ENCODE measurements at regions not wholly inside any gene's neighbourhood (a gene's known extent, or its start where the extent isn't known, plus 50 kb on each side); places are given as distances from the start of the nearest gene placed in this dataset.

DNA sequence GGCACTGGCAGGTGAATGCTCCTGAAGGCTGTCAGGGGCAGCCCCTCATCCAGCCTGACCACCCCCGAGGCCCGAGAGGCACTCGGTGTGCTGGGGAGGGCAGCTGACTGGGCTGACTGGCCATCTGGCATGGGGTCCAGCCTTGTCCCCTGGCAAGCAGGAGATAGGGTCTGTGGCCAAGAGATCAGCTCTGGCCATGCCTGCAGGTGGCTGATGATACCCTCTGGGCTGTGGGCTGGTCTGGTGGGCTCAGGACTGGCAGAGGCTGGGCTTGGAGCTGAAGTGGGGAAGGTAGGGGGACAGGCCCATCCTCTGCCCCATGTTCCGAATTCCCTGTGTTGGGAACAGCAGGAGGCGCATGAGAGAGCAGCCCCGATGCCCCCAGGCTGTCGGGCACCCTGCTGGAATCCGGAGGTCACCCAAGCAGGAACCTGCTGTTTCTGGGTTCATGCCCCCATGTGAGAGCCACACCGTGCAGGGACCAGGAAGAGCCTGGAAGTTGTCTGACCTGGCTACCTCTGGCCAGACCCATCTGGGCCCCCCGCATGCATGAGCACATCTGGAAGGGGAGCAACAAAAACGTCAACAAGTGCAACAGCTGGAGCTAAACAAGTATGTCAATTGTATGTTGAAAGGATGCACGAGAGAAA lies 527.0 kb downstream of the TBC1D22A start:
- Histone ChIP-seq H3K27ac (ENCODE audit: low read depth) (no peak overlapping the region), H3K27me3 (ENCODE audit: insufficient read depth) (no peaks in the 10 kb centered on the region), H4K20me1 (replicated peaks; ENCODE audit: insufficient read depth) (no peaks in the 10 kb centered on the region), H2AFZ (no peak overlapping the region), H3K4me1 (ENCODE audit: insufficient read depth) (no peaks in the 10 kb centered on the region), H3K4me3 (no peak overlapping the region), H3K9me2 (ENCODE audit: insufficient read depth) (no peaks in the 10 kb centered on the region), H3K79me2 (replicated peaks; ENCODE audit: insufficient read depth) (no peaks in the 10 kb centered on the region), H3K36me3 (ENCODE audit: insufficient read depth) (no peaks in the 10 kb centered on the region), H3K4me2 (no peak overlapping the region), H3F3A (replicated peaks; ENCODE audit: low read depth) (no peaks in the 10 kb centered on the region)
- H3K27ac Mint-ChIP-seq = no peak overlapping the region
- no peak overlapping the region for H3K4me3 Mint-ChIP-seq
- H3K9me3 Mint-ChIP-seq = peaks cover 99% of the 10 kb centered on the region
- H3K27me3 Mint-ChIP-seq (ENCODE audit: insufficient read depth, low read depth, poor library complexity) = peaks cover 5% of the 10 kb centered on the region
- no peaks in the 10 kb centered on the region for H3K4me1 Mint-ChIP-seq
- H3K36me3 Mint-ChIP-seq (ENCODE audit: low read depth) = peaks cover 52% of the 10 kb centered on the region
- TF ChIP-seq POLR2AphosphoS5 (IDR thresholded peaks at IDR 0.05; ENCODE audit: low read depth) = no peak
- TF ChIP-seq, protein P1, sequence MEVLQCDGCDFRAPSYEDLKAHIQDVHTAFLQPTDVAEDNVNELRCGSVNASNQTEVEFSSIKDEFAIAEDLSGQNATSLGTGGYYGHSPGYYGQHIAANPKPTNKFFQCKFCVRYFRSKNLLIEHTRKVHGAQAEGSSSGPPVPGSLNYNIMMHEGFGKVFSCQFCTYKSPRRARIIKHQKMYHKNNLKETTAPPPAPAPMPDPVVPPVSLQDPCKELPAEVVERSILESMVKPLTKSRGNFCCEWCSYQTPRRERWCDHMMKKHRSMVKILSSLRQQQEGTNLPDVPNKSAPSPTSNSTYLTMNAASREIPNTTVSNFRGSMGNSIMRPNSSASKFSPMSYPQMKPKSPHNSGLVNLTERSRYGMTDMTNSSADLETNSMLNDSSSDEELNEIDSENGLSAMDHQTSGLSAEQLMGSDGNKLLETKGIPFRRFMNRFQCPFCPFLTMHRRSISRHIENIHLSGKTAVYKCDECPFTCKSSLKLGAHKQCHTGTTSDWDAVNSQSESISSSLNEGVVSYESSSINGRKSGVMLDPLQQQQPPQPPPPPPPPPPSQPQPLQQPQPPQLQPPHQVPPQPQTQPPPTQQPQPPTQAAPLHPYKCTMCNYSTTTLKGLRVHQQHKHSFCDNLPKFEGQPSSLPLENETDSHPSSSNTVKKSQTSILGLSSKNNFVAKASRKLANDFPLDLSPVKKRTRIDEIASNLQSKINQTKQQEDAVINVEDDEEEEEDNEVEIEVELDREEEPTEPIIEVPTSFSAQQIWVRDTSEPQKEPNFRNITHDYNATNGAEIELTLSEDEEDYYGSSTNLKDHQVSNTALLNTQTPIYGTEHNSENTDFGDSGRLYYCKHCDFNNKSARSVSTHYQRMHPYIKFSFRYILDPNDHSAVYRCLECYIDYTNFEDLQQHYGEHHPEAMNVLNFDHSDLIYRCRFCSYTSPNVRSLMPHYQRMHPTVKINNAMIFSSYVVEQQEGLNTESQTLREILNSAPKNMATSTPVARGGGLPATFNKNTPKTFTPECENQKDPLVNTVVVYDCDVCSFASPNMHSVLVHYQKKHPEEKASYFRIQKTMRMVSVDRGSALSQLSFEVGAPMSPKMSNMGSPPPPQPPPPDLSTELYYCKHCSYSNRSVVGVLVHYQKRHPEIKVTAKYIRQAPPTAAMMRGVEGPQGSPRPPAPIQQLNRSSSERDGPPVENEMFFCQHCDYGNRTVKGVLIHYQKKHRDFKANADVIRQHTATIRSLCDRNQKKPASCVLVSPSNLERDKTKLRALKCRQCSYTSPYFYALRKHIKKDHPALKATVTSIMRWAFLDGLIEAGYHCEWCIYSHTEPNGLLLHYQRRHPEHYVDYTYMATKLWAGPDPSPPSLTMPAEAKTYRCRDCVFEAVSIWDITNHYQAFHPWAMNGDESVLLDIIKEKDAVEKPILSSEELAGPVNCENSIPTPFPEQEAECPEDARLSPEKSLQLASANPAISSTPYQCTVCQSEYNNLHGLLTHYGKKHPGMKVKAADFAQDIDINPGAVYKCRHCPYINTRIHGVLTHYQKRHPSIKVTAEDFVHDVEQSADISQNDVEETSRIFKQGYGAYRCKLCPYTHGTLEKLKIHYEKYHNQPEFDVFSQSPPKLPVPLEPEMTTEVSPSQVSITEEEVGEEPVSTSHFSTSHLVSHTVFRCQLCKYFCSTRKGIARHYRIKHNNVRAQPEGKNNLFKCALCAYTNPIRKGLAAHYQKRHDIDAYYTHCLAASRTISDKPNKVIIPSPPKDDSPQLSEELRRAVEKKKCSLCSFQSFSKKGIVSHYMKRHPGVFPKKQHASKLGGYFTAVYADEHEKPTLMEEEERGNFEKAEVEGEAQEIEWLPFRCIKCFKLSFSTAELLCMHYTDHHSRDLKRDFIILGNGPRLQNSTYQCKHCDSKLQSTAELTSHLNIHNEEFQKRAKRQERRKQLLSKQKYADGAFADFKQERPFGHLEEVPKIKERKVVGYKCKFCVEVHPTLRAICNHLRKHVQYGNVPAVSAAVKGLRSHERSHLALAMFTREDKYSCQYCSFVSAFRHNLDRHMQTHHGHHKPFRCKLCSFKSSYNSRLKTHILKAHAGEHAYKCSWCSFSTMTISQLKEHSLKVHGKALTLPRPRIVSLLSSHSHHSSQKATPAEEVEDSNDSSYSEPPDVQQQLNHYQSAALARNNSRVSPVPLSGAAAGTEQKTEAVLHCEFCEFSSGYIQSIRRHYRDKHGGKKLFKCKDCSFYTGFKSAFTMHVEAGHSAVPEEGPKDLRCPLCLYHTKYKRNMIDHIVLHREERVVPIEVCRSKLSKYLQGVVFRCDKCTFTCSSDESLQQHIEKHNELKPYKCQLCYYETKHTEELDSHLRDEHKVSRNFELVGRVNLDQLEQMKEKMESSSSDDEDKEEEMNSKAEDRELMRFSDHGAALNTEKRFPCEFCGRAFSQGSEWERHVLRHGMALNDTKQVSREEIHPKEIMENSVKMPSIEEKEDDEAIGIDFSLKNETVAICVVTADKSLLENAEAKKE (CRISPR knock-in tag; IDR thresholded peaks at IDR 0.05) = no peak
- TF ChIP-seq CREB1 (CRISPR knock-in tag; IDR thresholded peaks at IDR 0.05; ENCODE audit: low read depth) = no peak
- TF ChIP-seq, protein P2, sequence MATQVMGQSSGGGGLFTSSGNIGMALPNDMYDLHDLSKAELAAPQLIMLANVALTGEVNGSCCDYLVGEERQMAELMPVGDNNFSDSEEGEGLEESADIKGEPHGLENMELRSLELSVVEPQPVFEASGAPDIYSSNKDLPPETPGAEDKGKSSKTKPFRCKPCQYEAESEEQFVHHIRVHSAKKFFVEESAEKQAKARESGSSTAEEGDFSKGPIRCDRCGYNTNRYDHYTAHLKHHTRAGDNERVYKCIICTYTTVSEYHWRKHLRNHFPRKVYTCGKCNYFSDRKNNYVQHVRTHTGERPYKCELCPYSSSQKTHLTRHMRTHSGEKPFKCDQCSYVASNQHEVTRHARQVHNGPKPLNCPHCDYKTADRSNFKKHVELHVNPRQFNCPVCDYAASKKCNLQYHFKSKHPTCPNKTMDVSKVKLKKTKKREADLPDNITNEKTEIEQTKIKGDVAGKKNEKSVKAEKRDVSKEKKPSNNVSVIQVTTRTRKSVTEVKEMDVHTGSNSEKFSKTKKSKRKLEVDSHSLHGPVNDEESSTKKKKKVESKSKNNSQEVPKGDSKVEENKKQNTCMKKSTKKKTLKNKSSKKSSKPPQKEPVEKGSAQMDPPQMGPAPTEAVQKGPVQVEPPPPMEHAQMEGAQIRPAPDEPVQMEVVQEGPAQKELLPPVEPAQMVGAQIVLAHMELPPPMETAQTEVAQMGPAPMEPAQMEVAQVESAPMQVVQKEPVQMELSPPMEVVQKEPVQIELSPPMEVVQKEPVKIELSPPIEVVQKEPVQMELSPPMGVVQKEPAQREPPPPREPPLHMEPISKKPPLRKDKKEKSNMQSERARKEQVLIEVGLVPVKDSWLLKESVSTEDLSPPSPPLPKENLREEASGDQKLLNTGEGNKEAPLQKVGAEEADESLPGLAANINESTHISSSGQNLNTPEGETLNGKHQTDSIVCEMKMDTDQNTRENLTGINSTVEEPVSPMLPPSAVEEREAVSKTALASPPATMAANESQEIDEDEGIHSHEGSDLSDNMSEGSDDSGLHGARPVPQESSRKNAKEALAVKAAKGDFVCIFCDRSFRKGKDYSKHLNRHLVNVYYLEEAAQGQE (IDR thresholded peaks at IDR 0.05; ENCODE audit: unreplicated experiment) = no peak
- TF ChIP-seq JUNB (IDR thresholded peaks at IDR 0.05; ENCODE audit: unreplicated experiment) = no peak
- no peak for TF ChIP-seq STAT1 (IDR thresholded peaks at IDR 0.05; ENCODE audit: unreplicated experiment)
- TF ChIP-seq, protein P3, sequence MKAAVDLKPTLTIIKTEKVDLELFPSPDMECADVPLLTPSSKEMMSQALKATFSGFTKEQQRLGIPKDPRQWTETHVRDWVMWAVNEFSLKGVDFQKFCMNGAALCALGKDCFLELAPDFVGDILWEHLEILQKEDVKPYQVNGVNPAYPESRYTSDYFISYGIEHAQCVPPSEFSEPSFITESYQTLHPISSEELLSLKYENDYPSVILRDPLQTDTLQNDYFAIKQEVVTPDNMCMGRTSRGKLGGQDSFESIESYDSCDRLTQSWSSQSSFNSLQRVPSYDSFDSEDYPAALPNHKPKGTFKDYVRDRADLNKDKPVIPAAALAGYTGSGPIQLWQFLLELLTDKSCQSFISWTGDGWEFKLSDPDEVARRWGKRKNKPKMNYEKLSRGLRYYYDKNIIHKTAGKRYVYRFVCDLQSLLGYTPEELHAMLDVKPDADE (IDR thresholded peaks at IDR 0.05) = no peak
- no peak for TF ChIP-seq ZNF331 (CRISPR knock-in tag; IDR thresholded peaks at IDR 0.05; ENCODE audit: low read depth)
- no peak for TF ChIP-seq EZH2phosphoT487 (IDR thresholded peaks at IDR 0.05; ENCODE audit: unreplicated experiment)
- no peak for TF ChIP-seq NANOG (IDR thresholded peaks at IDR 0.05; ENCODE audit: borderline replicate concordance)
- no peak for TF ChIP-seq ZNF114 (CRISPR knock-in tag; IDR thresholded peaks at IDR 0.05)
- TF ChIP-seq, protein P4, sequence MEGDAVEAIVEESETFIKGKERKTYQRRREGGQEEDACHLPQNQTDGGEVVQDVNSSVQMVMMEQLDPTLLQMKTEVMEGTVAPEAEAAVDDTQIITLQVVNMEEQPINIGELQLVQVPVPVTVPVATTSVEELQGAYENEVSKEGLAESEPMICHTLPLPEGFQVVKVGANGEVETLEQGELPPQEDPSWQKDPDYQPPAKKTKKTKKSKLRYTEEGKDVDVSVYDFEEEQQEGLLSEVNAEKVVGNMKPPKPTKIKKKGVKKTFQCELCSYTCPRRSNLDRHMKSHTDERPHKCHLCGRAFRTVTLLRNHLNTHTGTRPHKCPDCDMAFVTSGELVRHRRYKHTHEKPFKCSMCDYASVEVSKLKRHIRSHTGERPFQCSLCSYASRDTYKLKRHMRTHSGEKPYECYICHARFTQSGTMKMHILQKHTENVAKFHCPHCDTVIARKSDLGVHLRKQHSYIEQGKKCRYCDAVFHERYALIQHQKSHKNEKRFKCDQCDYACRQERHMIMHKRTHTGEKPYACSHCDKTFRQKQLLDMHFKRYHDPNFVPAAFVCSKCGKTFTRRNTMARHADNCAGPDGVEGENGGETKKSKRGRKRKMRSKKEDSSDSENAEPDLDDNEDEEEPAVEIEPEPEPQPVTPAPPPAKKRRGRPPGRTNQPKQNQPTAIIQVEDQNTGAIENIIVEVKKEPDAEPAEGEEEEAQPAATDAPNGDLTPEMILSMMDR (conservative IDR thresholded peaks at IDR 0.05; ENCODE audit: low read depth in 2 of 2) = no peak
- TF ChIP-seq EZH2 (IDR thresholded peaks at IDR 0.05; ENCODE audit: low read depth, unreplicated experiment) = no peak
- ATAC-seq = no peak
- DNase-seq (ENCODE audit: low spot score) = no peak

All from GM23338 (cell line).